Stomach (tissue), 4 donors: ENCODE measurements at regions not wholly inside any gene's neighbourhood (a gene's known extent, or its start where the extent isn't known, plus 50 kb on each side); places are given as distances from the start of the nearest gene placed in this dataset.

Source experiments
- POLR2A ChIP-seq, 4 donors: fragments of 450-650 bp; IDR thresholded peaks; one replicate each; pipeline ENCODE4 v1.6.1; 2016; ENCODE audit warnings: antibody characterized with exemption in 4 of 4, control low read depth in 2 of 4, mild to moderate bottlenecking in 1 of 4, moderate library complexity in 1 of 4
- POLR2AphosphoS5 ChIP-seq, 3 donors: sonication (generic); formaldehyde crosslinking; IDR thresholded peaks; one replicate each; pipeline ENCODE4 v1.6.1; 2016; ENCODE audit warnings: antibody characterized with exemption in 3 of 3
- TF ChIP-seq, protein P1 (sequence below), 7 experiments: fragments of 450-650 bp in 4 of 7; fragments of 200-600 bp in 3 of 7; sonication (generic) in 3 of 7; IDR thresholded peaks; one replicate each; pipeline ENCODE4 v1.5.1; 2016 to 2019; ENCODE audit warnings: antibody characterized with exemption in 7 of 7, control low read depth in 2 of 7, mild to moderate bottlenecking in 1 of 7

DNA sequence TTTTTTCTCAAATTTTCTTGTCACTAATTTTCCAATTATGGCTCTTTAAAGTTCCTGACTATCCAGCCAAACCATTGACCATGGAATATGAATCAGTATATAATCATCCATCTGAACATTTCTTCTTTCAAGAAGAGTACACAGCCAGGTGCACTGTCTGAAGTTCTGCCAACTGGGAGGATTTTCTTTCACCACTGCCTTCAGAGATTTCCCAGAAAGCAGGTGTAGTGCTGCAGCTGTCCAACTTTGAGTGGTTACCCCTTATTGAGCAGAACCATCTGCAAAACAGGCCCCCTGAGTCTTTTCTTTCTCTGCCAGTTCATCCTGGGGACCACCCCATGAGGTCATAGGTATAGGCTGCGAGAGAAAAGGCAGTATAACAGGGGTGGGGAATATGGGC is 1213.2 kb downstream of the RAPGEF2 start:
- TF ChIP-seq, protein P1, sequence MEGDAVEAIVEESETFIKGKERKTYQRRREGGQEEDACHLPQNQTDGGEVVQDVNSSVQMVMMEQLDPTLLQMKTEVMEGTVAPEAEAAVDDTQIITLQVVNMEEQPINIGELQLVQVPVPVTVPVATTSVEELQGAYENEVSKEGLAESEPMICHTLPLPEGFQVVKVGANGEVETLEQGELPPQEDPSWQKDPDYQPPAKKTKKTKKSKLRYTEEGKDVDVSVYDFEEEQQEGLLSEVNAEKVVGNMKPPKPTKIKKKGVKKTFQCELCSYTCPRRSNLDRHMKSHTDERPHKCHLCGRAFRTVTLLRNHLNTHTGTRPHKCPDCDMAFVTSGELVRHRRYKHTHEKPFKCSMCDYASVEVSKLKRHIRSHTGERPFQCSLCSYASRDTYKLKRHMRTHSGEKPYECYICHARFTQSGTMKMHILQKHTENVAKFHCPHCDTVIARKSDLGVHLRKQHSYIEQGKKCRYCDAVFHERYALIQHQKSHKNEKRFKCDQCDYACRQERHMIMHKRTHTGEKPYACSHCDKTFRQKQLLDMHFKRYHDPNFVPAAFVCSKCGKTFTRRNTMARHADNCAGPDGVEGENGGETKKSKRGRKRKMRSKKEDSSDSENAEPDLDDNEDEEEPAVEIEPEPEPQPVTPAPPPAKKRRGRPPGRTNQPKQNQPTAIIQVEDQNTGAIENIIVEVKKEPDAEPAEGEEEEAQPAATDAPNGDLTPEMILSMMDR (IDR thresholded peaks at IDR 0.05) = no peak
- TF ChIP-seq POLR2A (IDR thresholded peaks at IDR 0.05) = no peak
- no peak for TF ChIP-seq POLR2AphosphoS5 (IDR thresholded peaks at IDR 0.05)
